ENCODE measurements at regions not wholly inside any gene's neighbourhood (a gene's known extent, or its start where the extent isn't known, plus 50 kb on each side); places are given as distances from the start of the nearest gene placed in this dataset.

DNA sequence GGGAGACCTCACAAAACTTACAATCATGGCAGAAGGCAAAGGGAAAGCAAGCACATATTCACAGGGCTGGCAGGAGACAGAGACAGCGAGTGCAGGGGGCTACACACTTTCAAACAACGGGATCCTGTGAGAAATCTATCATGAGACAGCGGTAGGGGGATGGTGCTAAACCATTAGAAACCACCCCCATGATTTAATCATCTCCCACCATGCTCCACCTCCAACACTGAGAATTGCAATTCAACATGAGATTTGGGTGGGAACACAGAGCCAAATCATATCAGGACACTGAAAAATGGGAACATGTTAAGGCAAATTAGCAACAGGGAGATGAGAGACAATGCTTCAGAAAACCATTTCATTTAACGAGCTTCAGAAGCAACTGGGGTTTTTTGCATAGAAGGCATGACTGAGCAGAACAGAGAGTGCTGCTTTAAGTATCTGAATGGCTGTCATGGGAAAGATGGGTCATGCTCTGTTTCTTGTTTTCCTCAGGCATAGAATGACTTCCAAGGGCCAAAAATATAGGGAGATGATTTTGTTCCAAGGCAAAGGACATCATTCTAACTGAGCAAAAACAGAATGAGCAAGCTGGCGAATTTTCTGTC lies 100.8 kb upstream of the MAP2 start:
- no peak for TF ChIP-seq POLR2AphosphoS5 (IDR thresholded peaks at IDR 0.05; ENCODE audit: low read depth, low read length)
- TF ChIP-seq, protein P1, sequence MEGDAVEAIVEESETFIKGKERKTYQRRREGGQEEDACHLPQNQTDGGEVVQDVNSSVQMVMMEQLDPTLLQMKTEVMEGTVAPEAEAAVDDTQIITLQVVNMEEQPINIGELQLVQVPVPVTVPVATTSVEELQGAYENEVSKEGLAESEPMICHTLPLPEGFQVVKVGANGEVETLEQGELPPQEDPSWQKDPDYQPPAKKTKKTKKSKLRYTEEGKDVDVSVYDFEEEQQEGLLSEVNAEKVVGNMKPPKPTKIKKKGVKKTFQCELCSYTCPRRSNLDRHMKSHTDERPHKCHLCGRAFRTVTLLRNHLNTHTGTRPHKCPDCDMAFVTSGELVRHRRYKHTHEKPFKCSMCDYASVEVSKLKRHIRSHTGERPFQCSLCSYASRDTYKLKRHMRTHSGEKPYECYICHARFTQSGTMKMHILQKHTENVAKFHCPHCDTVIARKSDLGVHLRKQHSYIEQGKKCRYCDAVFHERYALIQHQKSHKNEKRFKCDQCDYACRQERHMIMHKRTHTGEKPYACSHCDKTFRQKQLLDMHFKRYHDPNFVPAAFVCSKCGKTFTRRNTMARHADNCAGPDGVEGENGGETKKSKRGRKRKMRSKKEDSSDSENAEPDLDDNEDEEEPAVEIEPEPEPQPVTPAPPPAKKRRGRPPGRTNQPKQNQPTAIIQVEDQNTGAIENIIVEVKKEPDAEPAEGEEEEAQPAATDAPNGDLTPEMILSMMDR (IDR thresholded peaks at IDR 0.05), result no peak
- TF ChIP-seq, protein P2, sequence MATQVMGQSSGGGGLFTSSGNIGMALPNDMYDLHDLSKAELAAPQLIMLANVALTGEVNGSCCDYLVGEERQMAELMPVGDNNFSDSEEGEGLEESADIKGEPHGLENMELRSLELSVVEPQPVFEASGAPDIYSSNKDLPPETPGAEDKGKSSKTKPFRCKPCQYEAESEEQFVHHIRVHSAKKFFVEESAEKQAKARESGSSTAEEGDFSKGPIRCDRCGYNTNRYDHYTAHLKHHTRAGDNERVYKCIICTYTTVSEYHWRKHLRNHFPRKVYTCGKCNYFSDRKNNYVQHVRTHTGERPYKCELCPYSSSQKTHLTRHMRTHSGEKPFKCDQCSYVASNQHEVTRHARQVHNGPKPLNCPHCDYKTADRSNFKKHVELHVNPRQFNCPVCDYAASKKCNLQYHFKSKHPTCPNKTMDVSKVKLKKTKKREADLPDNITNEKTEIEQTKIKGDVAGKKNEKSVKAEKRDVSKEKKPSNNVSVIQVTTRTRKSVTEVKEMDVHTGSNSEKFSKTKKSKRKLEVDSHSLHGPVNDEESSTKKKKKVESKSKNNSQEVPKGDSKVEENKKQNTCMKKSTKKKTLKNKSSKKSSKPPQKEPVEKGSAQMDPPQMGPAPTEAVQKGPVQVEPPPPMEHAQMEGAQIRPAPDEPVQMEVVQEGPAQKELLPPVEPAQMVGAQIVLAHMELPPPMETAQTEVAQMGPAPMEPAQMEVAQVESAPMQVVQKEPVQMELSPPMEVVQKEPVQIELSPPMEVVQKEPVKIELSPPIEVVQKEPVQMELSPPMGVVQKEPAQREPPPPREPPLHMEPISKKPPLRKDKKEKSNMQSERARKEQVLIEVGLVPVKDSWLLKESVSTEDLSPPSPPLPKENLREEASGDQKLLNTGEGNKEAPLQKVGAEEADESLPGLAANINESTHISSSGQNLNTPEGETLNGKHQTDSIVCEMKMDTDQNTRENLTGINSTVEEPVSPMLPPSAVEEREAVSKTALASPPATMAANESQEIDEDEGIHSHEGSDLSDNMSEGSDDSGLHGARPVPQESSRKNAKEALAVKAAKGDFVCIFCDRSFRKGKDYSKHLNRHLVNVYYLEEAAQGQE (IDR thresholded peaks at IDR 0.05; ENCODE audit: insufficient read depth in 1 of 2, low read depth in 2 of 2, low read length in 1 of 2), result no peak
- no peak for TF ChIP-seq SIN3A (IDR thresholded peaks at IDR 0.05; ENCODE audit: borderline replicate concordance, insufficient read depth, low read depth, low read length)
- TF ChIP-seq TCF7L2 (IDR thresholded peaks at IDR 0.05; ENCODE audit: low read depth, low read length), result no peak
